HCT116 (cell line): ENCODE measurements at regions not wholly inside any gene's neighbourhood (a gene's known extent, or its start where the extent isn't known, plus 50 kb on each side); places are given as distances from the start of the nearest gene placed in this dataset.

Experiments
- ATF3 ChIP-seq: IDR thresholded peaks from 2 replicates; pipeline ENCODE4 v1.6.1; 2012
- CEBPB ChIP-seq: IDR thresholded peaks from 2 replicates; pipeline ENCODE4 v1.6.1; 2012; ENCODE audit warnings: low read depth
- CTCF ChIP-seq, 3 experiments: fragments of 200-600 bp in 1 of 3; sonication (generic) in 1 of 3; IDR thresholded peaks in 2 of 3; conservative IDR thresholded peaks in 1 of 3; 2 replicates each; pipeline ENCODE4 v1.5.1; 2012 to 2017; ENCODE audit warnings: low read depth in 2 of 3, low read length in 2 of 3, antibody characterized with exemption in 1 of 3, borderline replicate concordance in 1 of 3, control low read depth in 1 of 3, mild to moderate bottlenecking in 1 of 3, mixed read lengths in 1 of 3, mixed run types in 1 of 3, moderate library complexity in 1 of 3; ENCODE audit not compliant: insufficient read depth in 1 of 3
- EGR1 ChIP-seq: IDR thresholded peaks from 2 replicates; pipeline ENCODE4 v1.6.1; 2012; ENCODE audit warnings: low read depth
- EZH2 ChIP-seq: fragments of 200-600 bp; sonication (generic); IDR thresholded peaks from 2 replicates; pipeline ENCODE4 v1.6.1; 2017; ENCODE audit warnings: antibody characterized with exemption, mixed run types
- JUND ChIP-seq: IDR thresholded peaks from 2 replicates; pipeline ENCODE4 v1.6.1; 2012
- POLR2A ChIP-seq: IDR thresholded peaks from 2 replicates; pipeline ENCODE4 v1.7.0; 2011; ENCODE audit warnings: borderline replicate concordance; ENCODE audit not compliant: insufficient read depth, insufficient read length; ENCODE audit errors: extremely low read depth
- POLR2AphosphoS5 ChIP-seq: IDR thresholded peaks from 2 replicates; pipeline ENCODE4 v1.6.1; 2011; ENCODE audit warnings: mild to moderate bottlenecking, low read depth, low read length, moderate library complexity
- RAD21 ChIP-seq: IDR thresholded peaks from 2 replicates; pipeline ENCODE4 v1.6.1; 2012; ENCODE audit warnings: low read depth, mild to moderate bottlenecking
- SP1 ChIP-seq: IDR thresholded peaks from 2 replicates; pipeline ENCODE4 v1.6.1; 2012; ENCODE audit warnings: low read depth
- TCF7L2 ChIP-seq: IDR thresholded peaks from 2 replicates; pipeline ENCODE4 v1.7.0; 2011; ENCODE audit warnings: borderline replicate concordance, inconsistent platforms; ENCODE audit not compliant: insufficient read depth, insufficient read length; ENCODE audit errors: extremely low read depth
- ZBTB33 ChIP-seq: IDR thresholded peaks from 2 replicates; pipeline ENCODE4 v1.6.1; 2011; ENCODE audit warnings: mild to moderate bottlenecking, low read length, moderate library complexity; ENCODE audit not compliant: insufficient replicate concordance; ENCODE audit errors: extremely low read depth
- ZNF274 ChIP-seq: fragments of 200-500 bp; sonication (Bioruptor generic); IDR thresholded peaks from 2 replicates; pipeline ENCODE4 v1.6.1; 2014; ENCODE audit warnings: mild to moderate bottlenecking, low read depth, low read length, inconsistent platforms

- no peak for TF ChIP-seq ZNF274
- no peak for TF ChIP-seq RAD21
- TF ChIP-seq POLR2AphosphoS5, result no peak
- no peak for TF ChIP-seq CTCF (IDR thresholded peaks at IDR 0.05 in 2 of 3, conservative IDR thresholded peaks at IDR 0.05 in 1 of 3; ENCODE audit: borderline replicate concordance in 1 of 3, insufficient read depth in 1 of 3, low read depth in 2 of 3, low read length in 2 of 3)
- TF ChIP-seq POLR2A, result no peak
- no peak for TF ChIP-seq JUND
- TF ChIP-seq EZH2, result no peak
- no peak for TF ChIP-seq SP1
- no peak for TF ChIP-seq ZBTB33
- no peak for TF ChIP-seq CEBPB
- TF ChIP-seq TCF7L2, result no peak
- no peak for TF ChIP-seq ATF3
- no peak for TF ChIP-seq EGR1
These were observed 1920.2 kb downstream of the MAT2B start for GRCh38 chr5:165425594-165425993.
